ENCODE measurements at regions not wholly inside any gene's neighbourhood (a gene's known extent, or its start where the extent isn't known, plus 50 kb on each side); places are given as distances from the start of the nearest gene placed in this dataset.
"Not testable (repeated sequence)": the region's sequence is repeated elsewhere in the genome, so short reads cannot be mapped to it uniquely, and the experiment has no call there.

GRCh38 chr13:60690604-60691003 lies 293.6 kb downstream of the TDRD3 start:
- DNase-seq (ENCODE audit: low spot score): no peak

- DNase-seq (ENCODE audit: low spot score): no peak
Observed at GRCh38 chr13:60689571-60689970, 292.6 kb downstream of the TDRD3 start.

GRCh38 chr13:60689076-60689475 lies 292.1 kb downstream of the TDRD3 start:
- DNase-seq (ENCODE audit: low spot score): no peak

- DNase-seq (ENCODE audit: low spot score): no peak
Observed at GRCh38 chr13:60679928-60680694, 283.1 kb downstream of the TDRD3 start.

GRCh38 chr13:60679131-60679530 lies 282.1 kb downstream of the TDRD3 start:
- DNase-seq (ENCODE audit: low spot score): peak; percentile 12

- DNase-seq (ENCODE audit: low spot score): no peak
Observed at GRCh38 chr13:60671386-60671785, 274.4 kb downstream of the TDRD3 start.

- no peak for DNase-seq (ENCODE audit: low spot score)
Observed at GRCh38 chr13:60663788-60664187, 266.8 kb downstream of the TDRD3 start.

- DNase-seq (ENCODE audit: low spot score): no peak
Observed at GRCh38 chr13:60662595-60662994, 265.6 kb downstream of the TDRD3 start.

GRCh38 chr13:60661521-60661920 lies 264.5 kb downstream of the TDRD3 start:
- DNase-seq (ENCODE audit: low spot score): no peak

- not testable (repeated sequence) for DNase-seq (ENCODE audit: low spot score)
Observed at GRCh38 chr13:60657586-60657985, 260.6 kb downstream of the TDRD3 start.

GRCh38 chr13:60655256-60655655 lies 258.2 kb downstream of the TDRD3 start:
- no peak for DNase-seq (ENCODE audit: low spot score)

- peak; percentile 28 for DNase-seq (ENCODE audit: low spot score)
Observed at GRCh38 chr13:60654415-60654814, 257.4 kb downstream of the TDRD3 start.

GRCh38 chr13:60647547-60647946 lies 250.5 kb downstream of the TDRD3 start:
- no peak for DNase-seq (ENCODE audit: low spot score)

- no peak for DNase-seq (ENCODE audit: low spot score)
Observed at GRCh38 chr13:60646620-60647019, 249.6 kb downstream of the TDRD3 start.

GRCh38 chr13:60645676-60646075 lies 248.7 kb downstream of the TDRD3 start:
- no peak for DNase-seq (ENCODE audit: low spot score)

- DNase-seq (ENCODE audit: low spot score): peak; percentile 7
Observed at GRCh38 chr13:60642552-60642951, 245.5 kb downstream of the TDRD3 start.

- no peak for DNase-seq (ENCODE audit: low spot score)
Observed at GRCh38 chr13:60629158-60629557, 232.1 kb downstream of the TDRD3 start.

- DNase-seq (ENCODE audit: low spot score): peak; percentile 45
Observed at GRCh38 chr13:60627071-60627686, 230.2 kb downstream of the TDRD3 start.

Data from COLO829 (cell line).